EL (cell line): ENCODE measurements at regions not wholly inside any gene's neighbourhood (a gene's known extent, or its start where the extent isn't known, plus 50 kb on each side); places are given as distances from the start of the nearest gene placed in this dataset.
"Not testable (repeated sequence)": the region's sequence is repeated elsewhere in the genome, so short reads cannot be mapped to it uniquely, and the experiment has no call there.

Experiments used
- DNase-seq: peaks from one replicate; pipeline ENCODE4 v3.0.0-alpha.2; 2016

DNA sequence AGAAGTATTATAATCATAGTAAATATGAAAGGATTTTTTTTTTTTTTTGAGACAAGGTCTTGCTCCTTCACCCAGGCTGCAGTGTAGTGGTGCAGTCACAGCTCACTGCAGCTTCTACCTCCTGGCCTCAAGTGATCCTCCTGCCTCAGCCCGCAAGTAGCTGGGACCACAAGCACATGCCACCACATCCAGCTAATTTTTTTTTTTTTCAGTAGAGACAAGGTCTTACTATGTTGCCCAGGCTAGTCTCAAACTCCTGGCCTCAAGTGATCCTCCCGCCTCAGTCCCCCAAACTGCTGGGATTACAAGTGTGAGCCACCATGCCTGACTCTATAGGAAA is 86.2 kb upstream of the FOXN2 start:
- no peak for DNase-seq

- no peak for DNase-seq
Measured at GRCh38 chr2:48229063-48229462, 85.4 kb upstream of the FOXN2 start.

GRCh38 chr2:48230834-48231233 is 83.6 kb upstream of the FOXN2 start:
- DNase-seq, result no peak

DNA sequence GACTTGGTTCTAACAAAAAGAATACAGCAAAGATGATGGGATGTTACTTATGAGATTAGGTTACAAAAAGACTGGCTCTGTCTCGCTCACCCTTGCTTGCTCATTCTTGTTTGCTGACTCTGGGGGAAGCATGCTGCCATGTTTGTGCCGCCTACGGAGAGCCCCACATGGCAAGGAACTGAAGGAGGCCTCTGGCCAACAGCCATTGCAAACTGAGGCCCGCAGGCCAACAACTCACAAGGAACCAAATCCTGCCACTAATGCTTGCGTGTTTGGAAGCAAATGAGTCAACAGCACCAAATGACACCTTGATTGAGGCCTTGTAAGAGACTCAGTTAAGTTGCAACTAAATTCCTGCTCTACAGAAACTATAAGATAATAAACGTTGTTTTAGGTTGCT is 82.1 kb upstream of the FOXN2 start:
- DNase-seq, result no peak

DNA sequence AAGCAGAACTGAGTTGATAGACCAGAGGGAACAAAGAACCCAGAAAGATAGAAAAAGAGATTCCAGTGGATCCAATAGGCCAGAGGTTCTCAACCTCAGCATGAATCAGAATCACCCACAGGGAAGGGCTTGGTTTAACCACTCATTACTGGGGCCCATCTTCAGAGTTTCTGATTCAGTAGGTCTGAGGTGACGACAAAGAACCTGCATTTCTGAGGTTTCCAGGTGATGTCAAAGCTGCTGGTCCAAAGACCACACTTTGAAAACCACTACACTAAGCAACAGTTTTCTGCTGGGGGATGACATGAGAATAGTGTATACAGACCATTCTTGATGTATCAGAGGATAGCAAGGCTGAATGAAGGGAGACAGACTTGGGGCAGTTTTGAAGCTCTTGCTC is 81.5 kb upstream of the FOXN2 start:
- no peak for DNase-seq

DNA sequence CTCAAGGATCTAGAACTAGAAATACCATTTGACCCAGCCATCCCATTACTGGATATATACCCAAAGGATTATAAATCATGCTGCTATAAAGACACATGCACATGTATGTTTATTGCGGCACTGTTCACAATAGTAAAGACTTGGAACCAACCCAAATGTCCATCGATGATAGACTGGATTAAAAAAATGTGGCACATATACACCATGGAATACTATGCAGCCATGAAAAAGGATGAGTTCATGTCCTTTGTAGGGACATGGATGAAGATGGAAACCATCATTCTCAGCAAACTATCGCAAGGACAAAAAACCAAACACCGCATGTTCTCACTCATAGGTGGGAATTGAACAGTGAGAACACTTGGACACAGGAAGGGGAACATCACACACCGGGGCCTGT is 80.7 kb upstream of the FOXN2 start:
- not testable (repeated sequence) for DNase-seq

DNA sequence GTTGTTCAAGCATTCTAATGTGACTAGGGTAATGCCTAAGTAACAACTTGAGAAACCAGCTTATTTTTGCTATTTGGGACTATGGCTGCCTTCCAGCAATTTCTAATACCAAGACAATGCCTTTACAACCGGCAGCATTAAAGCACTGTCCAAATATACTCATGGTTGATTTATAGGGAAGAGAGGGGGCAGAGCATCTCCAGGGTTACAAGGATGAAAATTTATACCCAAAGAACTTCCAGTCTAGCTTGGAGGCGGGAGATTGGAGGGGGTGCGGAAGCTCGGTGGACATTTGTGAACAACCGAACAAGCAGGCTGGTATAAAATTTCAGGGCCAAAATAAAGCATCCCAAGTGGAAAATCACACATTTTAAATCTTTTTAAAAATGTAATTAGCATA is 79.4 kb upstream of the FOXN2 start:
- no peak for DNase-seq

DNA sequence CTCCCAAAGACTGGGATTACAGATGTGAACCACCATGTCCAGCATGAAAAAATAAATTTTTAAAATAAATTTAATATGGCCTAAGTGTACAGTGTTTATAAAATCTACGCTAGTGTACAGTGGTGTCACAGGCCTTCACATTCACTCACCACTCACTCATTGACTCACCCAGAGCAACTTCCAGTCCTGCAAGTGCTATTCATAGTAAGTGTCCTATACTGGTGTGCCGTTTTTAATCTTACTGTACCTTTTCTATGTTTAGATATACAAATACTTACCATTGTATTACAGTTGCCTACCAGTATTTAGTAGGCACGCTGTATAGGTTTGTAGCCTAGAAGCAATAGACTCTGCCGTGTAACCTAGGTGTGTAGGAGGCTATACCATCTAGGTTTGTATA is 76.1 kb upstream of the FOXN2 start:
- DNase-seq, result no peak

- DNase-seq, result no peak
Measured at GRCh38 chr2:48240912-48241311, 73.6 kb upstream of the FOXN2 start.

- peak; percentile 5 for DNase-seq
Measured at GRCh38 chr2:48247206-48247605, 67.3 kb upstream of the FOXN2 start.

DNA sequence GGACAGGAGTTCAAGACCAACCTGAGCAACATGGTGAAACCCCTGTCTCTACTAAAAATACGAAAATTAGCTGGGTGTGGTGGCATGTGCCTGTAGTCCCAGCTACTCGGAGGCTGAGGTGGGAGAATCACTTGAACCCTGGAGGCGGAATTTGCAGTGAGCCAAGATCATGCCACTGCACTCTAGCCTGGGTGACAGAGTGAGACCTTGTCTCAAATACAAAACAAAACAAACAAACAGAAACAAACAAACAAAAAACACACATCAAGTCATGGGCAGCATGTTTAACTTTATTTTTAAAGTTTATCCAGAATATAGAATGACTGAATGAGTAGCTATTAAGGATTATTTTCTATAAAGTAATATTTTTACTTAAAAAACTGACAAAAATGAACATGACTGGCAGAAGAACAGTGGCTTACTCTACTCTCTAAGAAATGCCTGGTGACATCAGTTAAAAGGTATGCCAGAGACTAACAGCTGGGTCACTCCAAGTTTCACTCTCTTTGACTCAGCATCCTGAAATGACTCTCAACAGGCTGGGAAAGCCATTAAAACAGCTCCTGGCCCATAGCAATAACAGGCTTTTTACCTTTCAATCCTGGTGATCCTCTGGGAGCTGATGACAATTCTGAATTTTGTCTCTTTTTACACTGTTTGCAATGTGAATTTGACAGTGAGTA is 66.1 kb upstream of the FOXN2 start:
- DNase-seq, result peak; percentile 92

DNA sequence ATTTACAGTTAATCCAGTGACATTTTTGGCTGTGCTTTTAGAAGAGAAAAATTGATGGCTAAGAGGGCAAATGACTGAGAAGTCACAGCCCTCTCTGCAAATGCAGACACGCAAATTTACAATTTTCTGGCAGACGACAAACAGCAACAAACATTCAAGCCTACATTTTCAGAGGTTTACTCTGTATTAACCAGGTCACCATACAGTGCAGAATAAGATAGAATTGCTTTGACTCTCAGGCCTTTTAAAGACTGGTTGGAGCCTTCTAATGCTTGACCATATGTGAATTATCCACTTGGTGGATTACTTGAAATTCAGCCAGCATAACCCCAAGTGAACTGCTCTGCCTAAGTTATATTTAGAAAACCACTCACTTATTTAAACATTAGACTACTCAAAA is 65.5 kb upstream of the FOXN2 start:
- DNase-seq, result peak; percentile 42

DNA sequence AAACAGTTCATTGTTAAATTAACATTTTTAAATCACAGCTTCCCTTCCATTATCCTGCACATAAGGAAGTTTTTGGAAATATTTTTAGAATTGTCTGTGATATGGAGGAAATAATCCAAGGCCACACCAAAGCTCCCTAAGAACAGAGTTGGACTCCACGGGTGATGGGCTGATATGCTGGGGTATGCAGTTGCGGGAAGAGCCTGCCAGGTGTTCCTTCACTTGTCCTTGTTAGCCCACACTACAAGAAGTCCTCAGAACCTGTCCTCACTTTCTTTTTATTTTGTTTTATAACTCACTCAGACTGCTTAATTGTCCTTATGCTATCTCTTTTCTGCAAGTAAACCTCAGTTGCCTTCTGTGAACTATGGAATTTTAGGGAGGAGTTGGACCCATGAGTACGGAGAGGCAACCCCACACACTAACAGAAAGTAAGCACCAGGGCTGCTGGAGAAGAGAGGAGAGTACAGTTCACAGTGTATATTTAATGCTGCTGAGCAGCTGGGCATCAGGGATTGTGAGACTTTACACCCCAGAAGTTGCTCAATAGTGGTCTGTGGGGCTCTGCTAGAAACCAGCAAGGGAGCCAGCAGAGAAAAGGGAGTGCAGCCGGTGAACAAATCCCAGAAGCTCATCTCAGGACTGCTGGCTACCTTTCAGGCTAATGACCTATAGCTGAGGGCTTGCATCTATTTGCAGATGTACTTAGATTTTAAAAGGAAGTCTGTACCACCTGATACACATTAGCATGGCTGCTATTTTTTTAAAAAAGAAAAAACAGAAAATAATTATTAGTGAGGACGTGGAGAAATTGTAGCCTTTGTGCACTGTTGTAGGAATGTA is 64.6 kb upstream of the FOXN2 start:
- DNase-seq, result peak; percentile 26

- DNase-seq, result no peak
Measured at GRCh38 chr2:48250474-48250844, 64.0 kb upstream of the FOXN2 start.

DNA sequence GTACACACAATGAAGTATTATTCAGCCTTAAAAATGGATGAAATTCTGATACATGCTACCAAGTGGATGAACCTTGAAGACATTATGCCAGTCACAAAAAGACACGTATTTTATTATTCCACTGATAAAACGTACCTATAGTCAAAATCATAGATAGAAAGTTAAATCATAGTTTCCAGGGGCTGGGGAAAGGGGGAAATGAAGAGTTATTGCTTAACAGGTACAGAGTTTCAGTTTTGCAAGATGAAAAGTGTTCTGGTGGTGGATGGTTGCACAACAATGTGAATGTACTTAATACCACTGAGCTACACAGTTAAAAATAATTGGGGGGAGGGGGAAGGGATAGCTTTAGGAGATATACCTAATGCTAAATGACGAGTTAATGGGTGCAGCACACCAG is 63.5 kb upstream of the FOXN2 start:
- DNase-seq, result no peak

GRCh38 chr2:48251437-48252148 is 62.9 kb upstream of the FOXN2 start:
- DNase-seq, result no peak

- DNase-seq, result no peak
Measured at GRCh38 chr2:48253301-48253700, 61.2 kb upstream of the FOXN2 start.

GRCh38 chr2:48254839-48255238 is 59.6 kb upstream of the FOXN2 start:
- DNase-seq, result no peak

- no peak for DNase-seq
Measured at GRCh38 chr2:48257456-48257855, 57.0 kb upstream of the FOXN2 start.

DNA sequence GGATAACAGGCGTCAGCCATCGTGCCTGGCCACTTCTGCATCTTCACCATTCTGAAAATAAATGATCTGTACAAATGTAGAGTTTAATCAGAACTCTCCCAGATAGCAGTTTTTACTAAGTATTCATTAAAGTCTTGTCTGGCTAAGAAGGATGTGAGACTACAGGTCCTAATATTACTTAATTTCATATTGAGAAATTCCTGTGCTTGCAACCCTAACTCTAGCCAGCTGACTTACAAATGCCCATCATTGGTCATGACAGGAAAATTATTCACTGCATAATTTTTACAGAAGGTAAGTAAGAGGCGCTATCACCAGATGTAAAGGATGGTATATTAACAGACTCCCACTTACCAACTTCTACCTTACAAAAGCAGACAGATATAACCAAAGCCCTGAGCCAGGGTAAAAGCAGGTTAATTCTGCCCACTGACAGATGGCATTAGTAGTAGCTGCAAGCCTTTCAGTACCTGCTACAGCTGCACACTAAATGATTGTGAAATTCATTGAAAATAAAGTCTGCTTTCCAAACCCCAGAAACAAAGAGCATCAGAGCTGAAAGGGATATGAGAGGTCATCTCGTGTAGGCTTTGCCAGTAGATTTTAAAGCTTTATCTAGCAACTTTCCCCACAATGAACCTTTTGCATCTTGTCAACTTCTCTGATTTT is 55.9 kb upstream of the FOXN2 start:
- no peak for DNase-seq

DNA sequence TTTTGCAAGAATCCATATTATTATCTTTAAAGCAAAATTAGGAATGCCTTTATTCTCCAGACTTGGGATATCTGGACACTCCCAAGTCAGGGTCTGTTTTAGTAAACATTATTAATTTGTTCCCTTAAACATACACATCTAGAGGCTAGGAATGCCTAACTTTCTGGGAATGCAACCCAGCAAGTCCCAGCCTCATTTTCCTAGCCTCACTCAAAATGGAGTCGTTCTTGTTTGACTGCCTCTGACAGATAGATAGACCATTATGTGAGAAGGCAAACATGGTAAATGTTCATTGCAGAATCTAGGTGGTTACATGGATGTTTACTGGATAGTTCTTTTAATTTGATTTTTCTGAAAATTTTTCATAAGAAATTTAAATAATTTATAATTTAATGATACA is 54.7 kb upstream of the FOXN2 start:
- DNase-seq, result no peak

DNA sequence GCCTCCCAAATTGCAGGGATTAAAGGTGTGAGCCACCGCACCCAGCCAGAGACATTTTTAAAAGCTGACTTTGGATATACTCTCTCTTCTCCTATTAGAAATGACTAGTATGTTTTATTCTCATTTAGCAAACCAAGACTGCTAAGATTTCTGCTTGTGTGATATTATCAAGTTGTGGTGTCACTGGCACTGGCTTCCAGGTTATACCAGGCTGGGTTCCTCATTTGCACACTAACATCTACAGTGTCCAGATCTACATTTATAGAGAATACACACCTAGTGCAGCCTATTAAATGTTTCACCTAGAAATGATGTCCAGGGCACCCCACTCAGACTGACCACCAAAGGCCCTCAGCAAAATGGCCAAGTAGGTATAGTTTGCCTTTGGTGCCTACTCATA is 49.9 kb upstream of the FOXN2 start:
- DNase-seq, result no peak
